ENCODE measurements at regions not wholly inside any gene's neighbourhood (a gene's known extent, or its start where the extent isn't known, plus 50 kb on each side); places are given as distances from the start of the nearest gene placed in this dataset.

DNA sequence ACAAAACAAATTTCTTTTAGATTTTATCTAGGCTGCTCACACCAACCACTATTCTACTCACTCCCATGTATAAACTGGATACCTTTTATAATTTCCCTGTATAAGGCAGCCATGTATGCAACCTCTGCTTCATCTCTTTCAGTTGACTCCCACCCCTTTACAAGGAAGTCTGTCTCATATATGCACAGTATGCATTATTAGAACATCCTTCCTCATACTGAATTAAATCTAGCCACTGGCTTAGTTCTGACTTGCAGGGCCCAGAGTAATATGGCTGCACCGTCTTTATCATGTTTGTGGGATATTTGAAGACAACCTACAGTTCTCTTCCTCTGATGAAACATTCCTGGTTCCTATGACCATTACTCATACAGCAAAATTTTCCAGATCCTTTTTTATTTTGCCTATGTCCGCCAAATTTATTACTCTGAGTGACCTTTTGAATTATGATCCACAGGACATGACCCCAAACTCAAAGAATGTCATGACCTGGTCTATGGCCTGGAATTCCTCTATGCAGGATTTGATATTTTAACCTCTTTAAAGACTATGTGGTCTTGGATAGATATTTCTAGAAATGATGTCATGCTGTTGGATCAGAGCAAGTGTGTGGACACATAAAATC, 76.6 kb upstream of the ITGA1 start:
- Histone ChIP-seq H3K4me3 (ENCODE audit: low read length) (no peak overlapping the region), H3K4me2 (ENCODE audit: low read length) (no peak overlapping the region), H3K4me1 (ENCODE audit: control insufficient read depth, low read length) (no peaks in the 10 kb centered on the region), H3K9me2 (replicated peaks; ENCODE audit: control insufficient read depth, low read length) (no peaks in the 10 kb centered on the region), H3K9me3 (ENCODE audit: control insufficient read depth, insufficient read depth, low read length) (no peaks in the 10 kb centered on the region), H3K36me3 (ENCODE audit: control insufficient read depth, low read length) (no peaks in the 10 kb centered on the region), H3K27me3 (ENCODE audit: control insufficient read depth, low read length) (no peaks in the 10 kb centered on the region), H4K20me1 (ENCODE audit: control insufficient read depth, insufficient read depth, low read depth, low read length) (no peaks in the 10 kb centered on the region), H3F3A (ENCODE audit: control insufficient read depth, insufficient read depth) (no peaks in the 10 kb centered on the region), H3K79me2 (ENCODE audit: control insufficient read depth, low read length) (no peaks in the 10 kb centered on the region), H3K27ac (ENCODE audit: low read depth, low read length) (no peak overlapping the region)
- TF ChIP-seq EZH2phosphoT487 (IDR thresholded peaks at IDR 0.05; ENCODE audit: borderline replicate concordance, low read length) = no peak
- TF ChIP-seq, protein P1, sequence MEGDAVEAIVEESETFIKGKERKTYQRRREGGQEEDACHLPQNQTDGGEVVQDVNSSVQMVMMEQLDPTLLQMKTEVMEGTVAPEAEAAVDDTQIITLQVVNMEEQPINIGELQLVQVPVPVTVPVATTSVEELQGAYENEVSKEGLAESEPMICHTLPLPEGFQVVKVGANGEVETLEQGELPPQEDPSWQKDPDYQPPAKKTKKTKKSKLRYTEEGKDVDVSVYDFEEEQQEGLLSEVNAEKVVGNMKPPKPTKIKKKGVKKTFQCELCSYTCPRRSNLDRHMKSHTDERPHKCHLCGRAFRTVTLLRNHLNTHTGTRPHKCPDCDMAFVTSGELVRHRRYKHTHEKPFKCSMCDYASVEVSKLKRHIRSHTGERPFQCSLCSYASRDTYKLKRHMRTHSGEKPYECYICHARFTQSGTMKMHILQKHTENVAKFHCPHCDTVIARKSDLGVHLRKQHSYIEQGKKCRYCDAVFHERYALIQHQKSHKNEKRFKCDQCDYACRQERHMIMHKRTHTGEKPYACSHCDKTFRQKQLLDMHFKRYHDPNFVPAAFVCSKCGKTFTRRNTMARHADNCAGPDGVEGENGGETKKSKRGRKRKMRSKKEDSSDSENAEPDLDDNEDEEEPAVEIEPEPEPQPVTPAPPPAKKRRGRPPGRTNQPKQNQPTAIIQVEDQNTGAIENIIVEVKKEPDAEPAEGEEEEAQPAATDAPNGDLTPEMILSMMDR (IDR thresholded peaks at IDR 0.05; ENCODE audit: low read depth, low read length, poor library complexity, severe bottlenecking) = no peak

DNA sequence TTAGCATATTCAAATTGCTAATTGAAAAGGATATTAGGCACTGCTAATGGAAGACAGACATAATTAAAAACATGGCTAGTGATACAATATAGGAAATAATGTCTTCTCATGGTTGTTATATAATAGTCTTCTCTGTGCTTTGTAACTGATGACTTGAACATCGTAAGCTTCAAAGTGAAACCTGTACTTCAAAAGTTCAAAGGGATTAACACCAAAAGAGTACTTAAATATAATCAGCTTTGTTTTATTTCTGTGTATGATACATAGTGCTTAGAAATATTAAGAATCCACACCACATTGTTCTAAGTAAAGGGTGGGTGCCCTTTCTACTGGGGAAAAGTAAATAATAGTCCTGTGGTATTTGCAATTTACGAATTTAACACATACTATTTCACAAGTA, 75.4 kb upstream of the ITGA1 start:
- no peaks in the 10 kb centered on the region for H3K4me1 ChIP-seq (ENCODE audit: control insufficient read depth, low read length)
- no peak overlapping the region for H3K4me2 ChIP-seq (ENCODE audit: low read length)
- no peaks in the 10 kb centered on the region for H4K20me1 ChIP-seq (ENCODE audit: control insufficient read depth, insufficient read depth, low read depth, low read length)
- H3K9me2 ChIP-seq (replicated peaks; ENCODE audit: control insufficient read depth, low read length) = no peaks in the 10 kb centered on the region
- no peaks in the 10 kb centered on the region for H3F3A ChIP-seq (ENCODE audit: control insufficient read depth, insufficient read depth)
- no peak overlapping the region for H3K27ac ChIP-seq (ENCODE audit: low read depth, low read length)
- no peak overlapping the region for H3K4me3 ChIP-seq (ENCODE audit: low read length)
- TF ChIP-seq EZH2phosphoT487 (IDR thresholded peaks at IDR 0.05; ENCODE audit: borderline replicate concordance, low read length) = no peak
- TF ChIP-seq, protein P1 (IDR thresholded peaks at IDR 0.05; ENCODE audit: low read depth, low read length, poor library complexity, severe bottlenecking) = no peak
- H3K9me3 ChIP-seq (ENCODE audit: control insufficient read depth, insufficient read depth, low read length) = no peaks in the 10 kb centered on the region
- no peaks in the 10 kb centered on the region for H3K27me3 ChIP-seq (ENCODE audit: control insufficient read depth, low read length)
- no peaks in the 10 kb centered on the region for H3K36me3 ChIP-seq (ENCODE audit: control insufficient read depth, low read length)
- no peaks in the 10 kb centered on the region for H3K79me2 ChIP-seq (ENCODE audit: control insufficient read depth, low read length)

GRCh38 chr5:52725065-52725746, 62.5 kb upstream of the ITGA1 start:
- Histone ChIP-seq H3K9me3 (ENCODE audit: control insufficient read depth, insufficient read depth, low read length) (no peaks in the 10 kb centered on the region), H3K4me2 (ENCODE audit: low read length) (no peak overlapping the region), H3K27me3 (ENCODE audit: control insufficient read depth, low read length) (no peaks in the 10 kb centered on the region), H3K36me3 (ENCODE audit: control insufficient read depth, low read length) (no peaks in the 10 kb centered on the region), H3K4me3 (ENCODE audit: low read length) (no peak overlapping the region), H3K27ac (ENCODE audit: low read depth, low read length) (no peak overlapping the region), H3K9me2 (replicated peaks; ENCODE audit: control insufficient read depth, low read length) (no peaks in the 10 kb centered on the region), H4K20me1 (ENCODE audit: control insufficient read depth, insufficient read depth, low read depth, low read length) (no peaks in the 10 kb centered on the region), H3F3A (ENCODE audit: control insufficient read depth, insufficient read depth) (no peaks in the 10 kb centered on the region), H3K4me1 (ENCODE audit: control insufficient read depth, low read length) (no peaks in the 10 kb centered on the region), H3K79me2 (ENCODE audit: control insufficient read depth, low read length) (no peaks in the 10 kb centered on the region)
- TF ChIP-seq, protein P1 (IDR thresholded peaks at IDR 0.05; ENCODE audit: low read depth, low read length, poor library complexity, severe bottlenecking) = no peak
- TF ChIP-seq EZH2phosphoT487 (IDR thresholded peaks at IDR 0.05; ENCODE audit: borderline replicate concordance, low read length) = no peak

Measured in DOHH2 (cell line).